ENCODE measurements at regions not wholly inside any gene's neighbourhood (a gene's known extent, or its start where the extent isn't known, plus 50 kb on each side); places are given as distances from the start of the nearest gene placed in this dataset.

- no peak overlapping the region for H3K4me3 ChIP-seq
- no peaks in the 10 kb centered on the region for H3K36me3 ChIP-seq
- H3K27me3 ChIP-seq (replicated peaks in 1 of 7): peaks cover 0 to 7% (median 0%) of the 10 kb centered on the region in 7 donors
- H3K4me1 ChIP-seq: no peaks in the 10 kb centered on the region
- no peaks in the 10 kb centered on the region for H3K9me3 ChIP-seq
- no peak for DNase-seq
- intact Hi-C loops (cut with DNase I; ENCODE audit: low total_unique reads): no loop called here
- TF ChIP-seq CTCF (IDR thresholded peaks at IDR 0.05 in 8 of 11, conservative IDR thresholded peaks at IDR 0.05 in 3 of 11): no peak
- no peak for TF ChIP-seq POLR2A (IDR thresholded peaks at IDR 0.05)
- no peak for TF ChIP-seq POLR2AphosphoS5 (IDR thresholded peaks at IDR 0.05)
- no peak overlapping the region for H3K27ac ChIP-seq
- WGBS, 5 donors: 74 to 78% (median 76%) methylated on average over 4 to 7 of the region's 7 CpGs
Observed at GRCh38 chr3:73291541-73291940, 230.1 kb downstream of the EBLN2 start.

DNA sequence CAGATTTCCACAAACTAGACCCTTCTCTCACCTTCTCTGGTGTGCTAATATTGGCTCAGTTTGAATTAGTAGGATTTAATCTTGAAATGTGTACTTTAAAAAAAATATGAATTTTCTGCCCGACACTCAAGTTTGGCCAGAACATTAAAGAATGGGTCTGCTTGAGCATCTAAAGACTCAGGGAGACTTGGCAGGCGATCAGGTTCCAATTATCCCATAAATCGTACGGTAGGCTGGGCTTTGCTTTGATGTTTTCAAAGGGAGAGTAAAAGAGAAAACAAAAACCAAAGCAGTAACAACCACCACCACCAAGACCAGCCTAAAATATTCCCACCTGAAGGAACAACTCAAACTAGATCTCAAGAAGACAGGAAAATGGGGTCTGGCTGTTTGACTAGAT is 230.8 kb downstream of the EBLN2 start:
- no peak overlapping the region for H3K27ac ChIP-seq
- H3K9me3 ChIP-seq: no peaks in the 10 kb centered on the region
- intact Hi-C loops (cut with DNase I; ENCODE audit: low total_unique reads): no loop called here
- no peaks in the 10 kb centered on the region for H3K36me3 ChIP-seq
- no peak overlapping the region for H3K4me3 ChIP-seq
- peaks cover 0 to 7% (median 0%) of the 10 kb centered on the region in 7 donors for H3K27me3 ChIP-seq (replicated peaks in 1 of 7)
- H3K4me1 ChIP-seq: no peaks in the 10 kb centered on the region
- WGBS, 5 donors: 77 to 85% (median 79%) methylated on average over 4 of the region's 4 CpGs
- DNase-seq: no peak
- TF ChIP-seq POLR2A (IDR thresholded peaks at IDR 0.05): no peak
- TF ChIP-seq CTCF (IDR thresholded peaks at IDR 0.05 in 8 of 11, conservative IDR thresholded peaks at IDR 0.05 in 3 of 11): no peak

- WGBS, 5 donors: 55 to 66% (median 62%) methylated on average over 8 of the region's 8 CpGs
- DNase-seq: no peak
- TF ChIP-seq POLR2AphosphoS5 (IDR thresholded peaks at IDR 0.05) (no peak), CTCF (IDR thresholded peaks at IDR 0.05 in 8 of 11, conservative IDR thresholded peaks at IDR 0.05 in 3 of 11) (no peak), POLR2A (IDR thresholded peaks at IDR 0.05) (no peak)
Observed at GRCh38 chr3:73294537-73294936, 233.1 kb downstream of the EBLN2 start.

GRCh38 chr3:73295876-73296635 is 234.6 kb downstream of the EBLN2 start:
- Histone ChIP-seq H3K27me3 (replicated peaks in 1 of 7) (peaks cover 0 to 16% (median 0%) of the 10 kb centered on the region in 7 donors), H3K4me3 (no peak overlapping the region), H3K36me3 (no peaks in the 10 kb centered on the region), H3K9me3 (no peaks in the 10 kb centered on the region), H3K4me1 (no peaks in the 10 kb centered on the region), H3K27ac (no peak overlapping the region)
- TF ChIP-seq POLR2A (IDR thresholded peaks at IDR 0.05) (no peak), CTCF (IDR thresholded peaks at IDR 0.05 in 8 of 11, conservative IDR thresholded peaks at IDR 0.05 in 3 of 11) (no peak), POLR2AphosphoS5 (IDR thresholded peaks at IDR 0.05) (no peak)
- intact Hi-C loops (cut with DNase I; ENCODE audit: low total_unique reads): no loop called here
- DNase-seq: no peak
- 77 to 90% (median 83%) methylated on average over 9 of the region's 9 CpGs for WGBS, 5 donors

More at GRCh38 chr3:73294537-73294936, 233.1 kb downstream of the EBLN2 start:
- H3K36me3 ChIP-seq: no peaks in the 10 kb centered on the region
- H3K4me3 ChIP-seq: no peak overlapping the region
- peaks cover 0 to 15% (median 0%) of the 10 kb centered on the region in 7 donors for H3K27me3 ChIP-seq (replicated peaks in 1 of 7)
- intact Hi-C loops (cut with DNase I; ENCODE audit: low total_unique reads): no loop called here
- no peak overlapping the region for H3K27ac ChIP-seq
- H3K9me3 ChIP-seq: no peaks in the 10 kb centered on the region
- H3K4me1 ChIP-seq: no peaks in the 10 kb centered on the region
